Ascending aorta (tissue), 2 donors: ENCODE measurements at regions not wholly inside any gene's neighbourhood (a gene's known extent, or its start where the extent isn't known, plus 50 kb on each side); places are given as distances from the start of the nearest gene placed in this dataset.

Experiments used
- DNase-seq, 2 donors: peaks; one replicate each; pipeline ENCODE4 v3.0.0-alpha.2; 2019; ENCODE audit warnings: low spot score in 2 of 2
- H3K27ac ChIP-seq, 2 donors: fragments of 200-600 bp; sonication (generic); one replicate each; pipeline ENCODE4 v1.5.1; 2016 to 2017; ENCODE audit warnings: mild to moderate bottlenecking in 1 of 2
- H3K27me3 ChIP-seq: fragments of 200-600 bp; sonication (generic); one replicate; pipeline ENCODE4 v1.5.1; 2017
- H3K36me3 ChIP-seq, 2 donors: fragments of 200-600 bp; sonication (generic); one replicate each; pipeline ENCODE4 v1.5.1; 2016
- H3K4me1 ChIP-seq, 2 donors: fragments of 200-600 bp; sonication (generic); one replicate each; pipeline ENCODE4 v1.5.1; 2016 to 2017; ENCODE audit warnings: mild to moderate bottlenecking in 1 of 2
- H3K4me3 ChIP-seq, 2 donors: fragments of 200-600 bp; sonication (generic); one replicate each; pipeline ENCODE4 v1.5.1; 2016 to 2017; ENCODE audit warnings: mild to moderate bottlenecking in 1 of 2
- H3K9me3 ChIP-seq, 2 donors: fragments of 200-600 bp; sonication (generic); one replicate each; pipeline ENCODE4 v1.5.1; 2016
- CTCF ChIP-seq, 3 experiments: fragments of 200-600 bp in 2 of 3; fragments of 450-650 bp in 1 of 3; sonication (generic) in 2 of 3; IDR thresholded peaks; one replicate each; pipeline ENCODE4 v1.5.1; 2016 to 2019; ENCODE audit warnings: antibody characterized with exemption in 3 of 3, mild to moderate bottlenecking in 1 of 3, moderate library complexity in 1 of 3
- intact Hi-C: fragments of 100-400 bp; cut with DNase I; formaldehyde crosslinking; loops from one replicate; pipeline ENCODE4 v1.15.1; 2023

GRCh38 chr20:51876313-51876940 is 74.1 kb upstream of the SALL4 start:
- H3K4me1 ChIP-seq = no peaks in the 10 kb centered on the region
- intact Hi-C loops = no loop called here
- no peak for DNase-seq
- no peak for TF ChIP-seq CTCF (IDR thresholded peaks at IDR 0.05)
- no peak overlapping the region for H3K27ac ChIP-seq
- no peaks in the 10 kb centered on the region for H3K9me3 ChIP-seq
- H3K4me3 ChIP-seq = no peak overlapping the region
- H3K27me3 ChIP-seq = no peaks in the 10 kb centered on the region
- no peaks in the 10 kb centered on the region for H3K36me3 ChIP-seq

GRCh38 chr20:51873652-51874051 is 71.3 kb upstream of the SALL4 start:
- intact Hi-C loops = no loop called here
- DNase-seq = no peak
- H3K9me3 ChIP-seq = no peaks in the 10 kb centered on the region
- no peak overlapping the region for H3K27ac ChIP-seq
- no peaks in the 10 kb centered on the region for H3K4me1 ChIP-seq
- no peaks in the 10 kb centered on the region for H3K27me3 ChIP-seq
- no peak for TF ChIP-seq CTCF (IDR thresholded peaks at IDR 0.05)
- H3K4me3 ChIP-seq = no peak overlapping the region
- no peaks in the 10 kb centered on the region for H3K36me3 ChIP-seq

GRCh38 chr20:51871943-51872342 is 69.6 kb upstream of the SALL4 start:
- Histone ChIP-seq H3K4me1 (no peaks in the 10 kb centered on the region), H3K27me3 (no peaks in the 10 kb centered on the region), H3K27ac (no peak overlapping the region), H3K36me3 (no peaks in the 10 kb centered on the region), H3K4me3 (no peak overlapping the region), H3K9me3 (no peaks in the 10 kb centered on the region)
- no peak for TF ChIP-seq CTCF (IDR thresholded peaks at IDR 0.05)
- intact Hi-C loops = no loop called here
- no peak for DNase-seq

- TF ChIP-seq CTCF (IDR thresholded peaks at IDR 0.05) = no peak
- Histone ChIP-seq H3K4me1 (no peaks in the 10 kb centered on the region), H3K27me3 (no peaks in the 10 kb centered on the region), H3K9me3 (no peaks in the 10 kb centered on the region), H3K36me3 (no peaks in the 10 kb centered on the region), H3K4me3 (no peak overlapping the region), H3K27ac (no peak overlapping the region)
- intact Hi-C loops = no loop called here
- DNase-seq = no peak
Observed at GRCh38 chr20:51869002-51869401, 66.7 kb upstream of the SALL4 start.

GRCh38 chr20:51867251-51867650 is 64.9 kb upstream of the SALL4 start:
- Histone ChIP-seq H3K27me3 (no peaks in the 10 kb centered on the region), H3K36me3 (no peaks in the 10 kb centered on the region), H3K27ac (no peak overlapping the region), H3K4me3 (no peak overlapping the region), H3K4me1 (no peaks in the 10 kb centered on the region), H3K9me3 (no peaks in the 10 kb centered on the region)
- intact Hi-C loops = no loop called here
- DNase-seq = no peak
- TF ChIP-seq CTCF (IDR thresholded peaks at IDR 0.05) = no peak

- intact Hi-C loops = no loop called here
- Histone ChIP-seq H3K36me3 (no peaks in the 10 kb centered on the region), H3K27me3 (no peaks in the 10 kb centered on the region), H3K9me3 (no peaks in the 10 kb centered on the region), H3K4me1 (no peaks in the 10 kb centered on the region), H3K4me3 (no peak overlapping the region), H3K27ac (no peak overlapping the region)
- no peak for DNase-seq
- no peak for TF ChIP-seq CTCF (IDR thresholded peaks at IDR 0.05)
Observed at GRCh38 chr20:51864967-51865366, 62.6 kb upstream of the SALL4 start.
